NT2/D1 (cell line): ENCODE measurements at regions not wholly inside any gene's neighbourhood (a gene's known extent, or its start where the extent isn't known, plus 50 kb on each side); places are given as distances from the start of the nearest gene placed in this dataset.
"Not testable (repeated sequence)": the region's sequence is repeated elsewhere in the genome, so short reads cannot be mapped to it uniquely, and the experiment has no call there.

Source experiments
- DNase-seq: peaks from one replicate; pipeline ENCODE4 v3.0.0-alpha.2; 2011; ENCODE audit warnings: low read depth, low spot score
- H3K27me3 ChIP-seq: 2 replicates; pipeline ENCODE4 v1.6.0; 2011; ENCODE audit warnings: mild to moderate bottlenecking; ENCODE audit not compliant: insufficient read length, insufficient read depth
- H3K36me3 ChIP-seq: 2 replicates; pipeline ENCODE4 v1.6.1; 2011; ENCODE audit warnings: mild to moderate bottlenecking, low read length, mixed read lengths; ENCODE audit not compliant: insufficient read depth, insufficient read length
- H3K4me1 ChIP-seq: 2 replicates; pipeline ENCODE4 v1.5.1; 2011; ENCODE audit not compliant: insufficient read depth, insufficient read length
- H3K4me3 ChIP-seq: 2 replicates; pipeline ENCODE4 v1.5.1; 2011; ENCODE audit warnings: low read depth; ENCODE audit not compliant: insufficient read length
- H3K9ac ChIP-seq: 2 replicates; pipeline ENCODE4 v1.6.0; 2011; ENCODE audit warnings: low read depth; ENCODE audit not compliant: insufficient read length
- H3K9me3 ChIP-seq: 2 replicates; pipeline ENCODE4 v1.5.1; 2011; ENCODE audit warnings: mild to moderate bottlenecking, low read length; ENCODE audit not compliant: insufficient read depth
- SUZ12 ChIP-seq: IDR thresholded peaks from 2 replicates; pipeline ENCODE4 v1.6.1; 2011; ENCODE audit not compliant: insufficient read length, insufficient read depth; ENCODE audit errors: extremely low read depth
- YY1 ChIP-seq: IDR thresholded peaks from 2 replicates; pipeline ENCODE4 v1.6.1; 2011; ENCODE audit not compliant: insufficient read length, insufficient read depth
- ZNF274 ChIP-seq: IDR thresholded peaks from 2 replicates; pipeline ENCODE4 v1.6.1; 2011; ENCODE audit warnings: mild to moderate bottlenecking, low read depth, low read length

DNA sequence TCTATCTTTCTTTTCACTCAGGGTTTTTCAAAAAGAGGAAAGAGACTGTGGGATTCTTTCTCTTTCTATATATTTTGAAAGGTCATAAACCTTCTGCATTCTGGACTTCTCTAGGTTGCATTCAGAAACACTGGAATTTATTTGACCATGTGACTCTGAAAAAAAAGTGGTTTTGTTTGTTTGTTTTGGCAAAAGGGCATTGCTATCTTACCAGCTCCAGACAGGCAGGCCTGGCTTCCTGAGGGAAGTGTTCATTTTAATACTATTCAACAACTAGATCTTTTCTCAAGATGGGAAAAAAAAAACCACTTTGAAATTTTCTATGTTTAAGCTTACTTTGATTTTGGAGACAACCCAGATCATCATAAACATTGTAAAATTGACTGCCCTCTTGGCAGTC is 170.6 kb downstream of the RBMY1A1 start:
- no peaks in the 10 kb centered on the region for H3K4me1 ChIP-seq
- TF ChIP-seq YY1 (no peak), SUZ12 (no peak), ZNF274 (no peak)
- no peak overlapping the region for H3K9ac ChIP-seq
- no peaks in the 10 kb centered on the region for H3K27me3 ChIP-seq
- no peaks in the 10 kb centered on the region for H3K9me3 ChIP-seq
- no peaks in the 10 kb centered on the region for H3K36me3 ChIP-seq
- no peak overlapping the region for H3K4me3 ChIP-seq
- no peak for DNase-seq

GRCh38 chrY:21706611-21707010 is 171.9 kb downstream of the RBMY1A1 start:
- not testable (repeated sequence) for H3K4me3 ChIP-seq, DNase-seq, H3K9me3 ChIP-seq, H3K36me3 ChIP-seq, H3K9ac ChIP-seq, H3K27me3 ChIP-seq, H3K4me1 ChIP-seq

DNA sequence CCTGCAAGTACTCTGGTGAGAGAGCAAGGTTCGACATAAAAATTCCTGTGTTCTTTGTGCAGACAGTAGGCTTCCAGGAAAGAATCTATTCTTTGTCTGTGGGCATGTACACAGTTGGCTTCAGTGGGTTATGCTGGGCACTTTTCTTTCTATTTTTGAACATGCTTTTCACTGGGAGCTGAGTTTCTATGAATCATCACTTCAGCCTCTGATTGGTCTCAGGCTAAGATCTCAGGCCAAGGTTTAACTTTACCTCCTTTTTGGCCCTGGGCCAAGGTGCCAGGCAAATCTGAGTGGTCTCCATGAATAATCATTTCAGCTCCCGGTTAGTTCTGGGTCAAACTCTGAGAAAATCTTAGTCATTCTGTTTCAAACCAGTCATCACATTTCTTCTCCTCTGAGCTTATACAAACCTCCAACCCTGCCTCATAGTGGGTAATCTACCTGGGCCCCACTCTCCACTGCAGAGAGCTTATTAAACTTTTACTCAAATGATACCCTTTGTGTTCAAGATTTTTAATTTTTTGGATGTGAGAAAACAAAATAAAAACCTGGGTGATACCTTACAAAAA is 158.8 kb downstream of the RBMY1D start:
- not testable (repeated sequence) for H3K4me3 ChIP-seq, H3K36me3 ChIP-seq, H3K4me1 ChIP-seq, DNase-seq, H3K9me3 ChIP-seq, H3K27me3 ChIP-seq, H3K9ac ChIP-seq

GRCh38 chrY:21744998-21745397 is 149.3 kb downstream of the RBMY1D start:
- H3K4me3 ChIP-seq, H3K36me3 ChIP-seq, DNase-seq, H3K4me1 ChIP-seq, H3K27me3 ChIP-seq, H3K9ac ChIP-seq, H3K9me3 ChIP-seq: not testable (repeated sequence)

DNA sequence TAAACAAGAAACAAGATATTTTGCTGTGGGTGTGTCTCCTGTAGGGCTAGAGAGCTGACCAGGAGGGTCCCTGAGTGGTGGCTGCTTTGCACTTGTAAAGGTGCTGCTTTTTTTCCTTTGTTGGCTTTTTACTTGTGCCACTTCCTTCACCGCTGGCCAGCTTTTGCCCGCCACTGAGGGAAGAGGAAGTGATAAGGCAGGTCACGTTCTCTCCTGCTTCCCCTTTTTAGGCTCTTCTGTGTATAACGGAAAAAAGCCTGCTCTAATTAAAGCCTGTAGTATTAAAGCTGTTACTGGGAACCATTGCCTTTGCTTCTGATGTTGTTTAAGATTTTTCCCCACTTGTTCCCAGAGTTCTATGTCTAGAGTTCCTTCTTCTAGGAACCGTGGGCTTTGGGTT is 134.1 kb downstream of the RBMY1D start:
- H3K27me3 ChIP-seq, DNase-seq, H3K36me3 ChIP-seq, H3K9me3 ChIP-seq, H3K4me1 ChIP-seq, H3K9ac ChIP-seq, H3K4me3 ChIP-seq: not testable (repeated sequence)

DNA sequence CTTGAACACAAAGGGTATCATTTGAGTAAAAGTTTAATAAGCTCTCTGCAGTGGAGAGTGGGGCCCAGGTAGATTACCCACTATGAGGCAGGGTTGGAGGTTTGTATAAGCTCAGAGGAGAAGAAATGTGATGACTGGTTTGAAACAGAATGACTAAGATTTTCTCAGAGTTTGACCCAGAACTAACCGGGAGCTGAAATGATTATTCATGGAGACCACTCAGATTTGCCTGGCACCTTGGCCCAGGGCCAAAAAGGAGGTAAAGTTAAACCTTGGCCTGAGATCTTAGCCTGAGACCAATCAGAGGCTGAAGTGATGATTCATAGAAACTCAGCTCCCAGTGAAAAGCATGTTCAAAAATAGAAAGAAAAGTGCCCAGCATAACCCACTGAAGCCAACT is 126.5 kb downstream of the RBMY1D start:
- not testable (repeated sequence) for H3K36me3 ChIP-seq, H3K4me3 ChIP-seq, DNase-seq, H3K4me1 ChIP-seq, H3K9me3 ChIP-seq, H3K9ac ChIP-seq, H3K27me3 ChIP-seq

DNA sequence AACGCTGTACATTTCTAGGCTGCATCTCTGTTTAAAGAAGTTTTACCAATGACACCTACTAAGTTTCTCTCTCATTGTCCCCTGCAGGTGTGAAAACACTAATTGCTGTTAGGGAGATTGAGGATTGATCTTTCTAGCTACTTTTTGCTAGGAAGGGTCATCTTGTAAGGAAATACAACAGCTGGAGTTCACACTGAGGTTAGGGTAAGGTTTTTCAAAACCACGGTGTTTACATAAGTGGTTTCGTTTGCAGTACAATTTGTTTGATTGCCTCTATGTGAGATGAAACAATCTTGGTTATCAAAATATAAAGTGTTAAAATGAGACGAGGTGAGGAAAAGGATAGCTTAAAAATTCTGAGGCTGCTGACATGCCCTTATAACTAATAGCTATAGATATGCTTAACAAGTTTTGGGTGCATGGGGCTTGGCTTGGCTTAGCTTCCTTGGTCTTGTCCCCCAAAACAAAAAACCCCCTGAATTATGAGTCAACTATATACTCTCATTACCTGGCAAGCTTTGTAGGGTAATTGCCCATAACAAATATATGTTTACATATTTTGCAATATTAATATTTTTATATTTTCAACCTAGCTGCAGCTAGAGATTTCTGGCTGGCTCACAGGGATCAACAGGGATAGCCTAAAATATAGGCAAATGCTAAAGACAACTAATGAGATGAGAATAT is 112.0 kb downstream of the RBMY1D start:
- H3K36me3 ChIP-seq, DNase-seq, H3K9me3 ChIP-seq, H3K9ac ChIP-seq, H3K4me1 ChIP-seq, H3K4me3 ChIP-seq, H3K27me3 ChIP-seq: not testable (repeated sequence)

GRCh38 chrY:21813484-21814233 is 80.7 kb downstream of the RBMY1D start:
- TF ChIP-seq SUZ12 (no peak), YY1 (no peak), ZNF274 (no peak)

More at GRCh38 chrY:21813484-21814233, 80.7 kb downstream of the RBMY1D start:
- DNase-seq: no peak
- Histone ChIP-seq H3K36me3 (no peaks in the 10 kb centered on the region), H3K4me3 (no peak overlapping the region), H3K9me3 (no peaks in the 10 kb centered on the region), H3K27me3 (no peaks in the 10 kb centered on the region), H3K4me1 (no peaks in the 10 kb centered on the region), H3K9ac (no peak overlapping the region)
